GM23338 (cell line): ENCODE measurements at regions not wholly inside any gene's neighbourhood (a gene's known extent, or its start where the extent isn't known, plus 50 kb on each side); places are given as distances from the start of the nearest gene placed in this dataset.
"Not testable (repeated sequence)": the region's sequence is repeated elsewhere in the genome, so short reads cannot be mapped to it uniquely, and the experiment has no call there.

ENCODE experiments used
- ATAC-seq: fragments of 200-7000 bp; cut with Tn5 transposase; 3 replicates; pipeline ENCODE4 v1.9.1; 2020
- DNase-seq: peaks from one replicate; pipeline ENCODE4 v3.0.0-alpha.2; 2015; ENCODE audit warnings: low spot score
- H2AFZ ChIP-seq: fragments of 200-600 bp; sonication (generic); 2 replicates; pipeline ENCODE4 v1.8.0; 2016; ENCODE audit warnings: antibody characterized with exemption, mild to moderate bottlenecking, moderate library complexity
- H3F3A ChIP-seq: fragments of 200-600 bp; sonication (generic); replicated peaks from 2 replicates; pipeline ENCODE4 v1.8.0; 2017; ENCODE audit warnings: antibody characterized with exemption, mixed run types, low read depth
- H3K27ac ChIP-seq: fragments of 200-600 bp; sonication (generic); 2 replicates; pipeline ENCODE4 v1.6.1; 2016; ENCODE audit warnings: low read depth
- H3K27me3 ChIP-seq: fragments of 200-600 bp; sonication (generic); 2 replicates; pipeline ENCODE4 v1.8.0; 2016; ENCODE audit warnings: mild to moderate bottlenecking, mixed run types, moderate library complexity; ENCODE audit not compliant: insufficient read depth
- H3K36me3 ChIP-seq: fragments of 200-600 bp; sonication (generic); 2 replicates; pipeline ENCODE4 v1.8.0; 2016; ENCODE audit warnings: mild to moderate bottlenecking; ENCODE audit not compliant: insufficient read depth
- H3K4me1 ChIP-seq: fragments of 200-600 bp; sonication (generic); 2 replicates; pipeline ENCODE4 v1.8.0; 2016; ENCODE audit warnings: mild to moderate bottlenecking, moderate library complexity; ENCODE audit not compliant: insufficient read depth
- H3K4me2 ChIP-seq: fragments of 200-600 bp; sonication (generic); 2 replicates; pipeline ENCODE4 v1.7.1; 2017; ENCODE audit warnings: mixed run types
- H3K4me3 ChIP-seq: fragments of 200-600 bp; sonication (generic); 2 replicates; pipeline ENCODE4 v1.6.1; 2016; ENCODE audit warnings: mixed run types
- H3K79me2 ChIP-seq: fragments of 200-600 bp; sonication (generic); replicated peaks from 2 replicates; pipeline ENCODE4 v1.8.0; 2017; ENCODE audit warnings: mild to moderate bottlenecking; ENCODE audit not compliant: insufficient read depth
- H3K9me2 ChIP-seq: fragments of 200-600 bp; sonication (generic); 2 replicates; pipeline ENCODE4 v1.8.0; 2017; ENCODE audit not compliant: insufficient read depth
- H4K20me1 ChIP-seq: fragments of 200-600 bp; sonication (generic); replicated peaks from 2 replicates; pipeline ENCODE4 v1.8.0; 2017; ENCODE audit warnings: mild to moderate bottlenecking; ENCODE audit not compliant: insufficient read depth
- H3K27ac Mint-ChIP-seq: 2 replicates; pipeline ENCODE4 v1.8.0; 2020; ENCODE audit warnings: inconsistent platforms, mild to moderate bottlenecking, moderate library complexity, mixed read lengths
- H3K27me3 Mint-ChIP-seq: 3 replicates; pipeline ENCODE4 v1.8.0; 2022; ENCODE audit warnings: low read depth, mild to moderate bottlenecking, moderate library complexity, mixed read lengths, inconsistent platforms; ENCODE audit not compliant: insufficient read depth, poor library complexity
- H3K36me3 Mint-ChIP-seq: 3 replicates; pipeline ENCODE4 v1.8.0; 2021; ENCODE audit warnings: low read depth, mild to moderate bottlenecking, inconsistent platforms, moderate library complexity, mixed read lengths
- H3K4me1 Mint-ChIP-seq: 3 replicates; pipeline ENCODE4 v1.8.0; 2020; ENCODE audit warnings: mild to moderate bottlenecking, inconsistent platforms, mixed read lengths
- H3K4me3 Mint-ChIP-seq: 3 replicates; pipeline ENCODE4 v1.8.0; 2021; ENCODE audit warnings: moderate library complexity, mild to moderate bottlenecking, inconsistent platforms, mixed read lengths
- H3K9me3 Mint-ChIP-seq: 3 replicates; pipeline ENCODE4 v1.8.0; 2020; ENCODE audit warnings: moderate library complexity, mild to moderate bottlenecking, inconsistent platforms, mixed read lengths
- CREB1 ChIP-seq: fragments of 250-450 bp; sonication (Bioruptor Pico); IDR thresholded peaks from 2 replicates; pipeline ENCODE4 v1.5.0; 2020; ENCODE audit warnings: low read depth, mild to moderate bottlenecking, moderate library complexity
- CTCF ChIP-seq, 2 experiments: fragments of 200-600 bp in 1 of 2; sonication (generic) in 1 of 2; conservative IDR thresholded peaks; 2 replicates each; pipeline versions ENCODE4 v1.5.1 to v1.6.1; 2016 to 2017; ENCODE audit warnings: antibody characterized with exemption in 2 of 2, low read depth in 2 of 2, mild to moderate bottlenecking in 2 of 2, moderate library complexity in 1 of 2
- ETS1 ChIP-seq: IDR thresholded peaks from 2 replicates; pipeline ENCODE4 v1.6.1; 2016; ENCODE audit warnings: antibody characterized with exemption
- EZH2phosphoT487 ChIP-seq: fragments of 200-600 bp; sonication (generic); IDR thresholded peaks from one replicate; pipeline ENCODE4 v1.8.1; 2018; ENCODE audit warnings: antibody characterized with exemption; ENCODE audit not compliant: unreplicated experiment
- JUNB ChIP-seq: IDR thresholded peaks from one replicate; pipeline ENCODE4 v1.6.1; 2016; ENCODE audit warnings: antibody characterized with exemption; ENCODE audit not compliant: unreplicated experiment
- POLR2AphosphoS5 ChIP-seq: IDR thresholded peaks from 2 replicates; pipeline ENCODE4 v1.6.1; 2016; ENCODE audit warnings: antibody characterized with exemption, low read depth
- STAT1 ChIP-seq: IDR thresholded peaks from one replicate; pipeline ENCODE4 v1.6.1; 2016; ENCODE audit warnings: antibody characterized with exemption; ENCODE audit not compliant: unreplicated experiment
- ZNF114 ChIP-seq: fragments of 250-450 bp; sonication (Bioruptor Pico); IDR thresholded peaks from 2 replicates; pipeline ENCODE4 v1.5.0; 2020; ENCODE audit warnings: mild to moderate bottlenecking, moderate library complexity
- TF ChIP-seq, protein P1 (sequence below): IDR thresholded peaks from one replicate; pipeline ENCODE4 v1.6.1; 2018; ENCODE audit warnings: antibody characterized with exemption; ENCODE audit not compliant: unreplicated experiment

DNA sequence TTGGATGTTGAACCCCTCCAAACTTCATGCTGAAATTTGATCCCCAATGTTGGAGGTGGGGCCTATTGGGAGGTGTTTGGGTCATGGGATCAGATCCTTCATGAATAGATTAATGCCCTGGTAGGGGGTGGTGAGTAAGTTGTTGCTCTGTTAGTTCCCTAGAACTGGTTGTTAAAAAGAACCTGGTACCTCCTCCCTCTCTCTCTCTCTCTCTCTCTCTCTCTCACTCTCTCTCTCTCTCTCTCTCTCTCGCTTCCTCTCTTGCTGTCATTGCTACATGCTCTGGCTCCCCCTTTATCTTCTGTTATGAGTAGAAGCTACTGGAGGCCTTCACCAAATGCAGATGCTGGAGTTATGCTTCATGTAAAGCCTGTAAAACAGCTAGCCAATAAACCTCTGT lies 498.2 kb upstream of the NR5A2 start (continued):
- no peak for TF ChIP-seq CREB1 (CRISPR knock-in tag)
- TF ChIP-seq ETS1: no peak
- TF ChIP-seq EZH2phosphoT487: no peak

DNA sequence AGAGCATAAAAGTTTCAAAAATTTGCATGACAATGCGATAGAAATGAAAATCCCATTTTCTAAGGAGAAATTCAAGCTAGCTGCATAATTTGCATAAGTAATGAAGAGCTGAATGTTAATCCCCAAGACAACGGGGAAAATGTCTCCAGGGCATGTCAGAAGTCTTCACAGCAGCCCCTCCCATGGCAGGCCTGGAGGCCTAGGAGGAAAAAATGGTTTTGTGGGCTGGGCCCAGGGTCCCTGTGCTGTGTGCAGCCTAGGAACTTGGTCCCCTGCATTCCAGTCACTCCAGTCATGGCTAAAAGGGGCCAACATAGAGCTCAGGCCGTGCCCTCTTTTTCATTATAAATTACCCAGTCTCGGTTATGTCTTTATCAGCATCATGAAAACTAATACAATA lies 494.1 kb upstream of the NR5A2 start:
- ATAC-seq, DNase-seq, H3K4me1 Mint-ChIP-seq, H3K27ac Mint-ChIP-seq, H3F3A ChIP-seq, H3K4me3 ChIP-seq, H3K4me3 Mint-ChIP-seq, H4K20me1 ChIP-seq, H3K4me1 ChIP-seq, H3K27me3 Mint-ChIP-seq, H3K4me2 ChIP-seq, H2AFZ ChIP-seq, H3K27ac ChIP-seq, H3K9me2 ChIP-seq, H3K27me3 ChIP-seq, H3K79me2 ChIP-seq: not testable (repeated sequence)
- peaks cover 28% of the 10 kb centered on the region; the same call in 1 of the 2 replicates for H3K36me3 ChIP-seq
- peaks cover 52% of the 10 kb centered on the region for H3K9me3 Mint-ChIP-seq
- H3K36me3 Mint-ChIP-seq: peaks cover 41% of the 10 kb centered on the region; the same call in 2 of the 3 replicates

- no peaks in the 10 kb centered on the region for H3K27me3 ChIP-seq
- no peak overlapping the region for H3K4me3 ChIP-seq
- H3K4me2 ChIP-seq: no peak overlapping the region
- DNase-seq: peak; percentile 41
- Mint-ChIP-seq H3K4me1 (no peaks in the 10 kb centered on the region), H3K27me3 (no peaks in the 10 kb centered on the region), H3K36me3 (no peaks in the 10 kb centered on the region), H3K27ac (no peak overlapping the region), H3K4me3 (no peak overlapping the region), H3K9me3 (no peaks in the 10 kb centered on the region)
- H3K27ac ChIP-seq: no peak overlapping the region
- ATAC-seq: peak; percentile 55; the same call in 2 of the 3 replicates
- H4K20me1 ChIP-seq: no peaks in the 10 kb centered on the region
- peaks cover 14% of the 10 kb centered on the region for H3K9me2 ChIP-seq
- H2AFZ ChIP-seq: no peak overlapping the region
- no peaks in the 10 kb centered on the region for H3F3A ChIP-seq
- no peaks in the 10 kb centered on the region for H3K79me2 ChIP-seq
- no peaks in the 10 kb centered on the region for H3K4me1 ChIP-seq
- no peaks in the 10 kb centered on the region for H3K36me3 ChIP-seq
- TF ChIP-seq STAT1 (no peak), JUNB (no peak), ZNF114 (CRISPR knock-in tag) (no peak), POLR2AphosphoS5 (no peak), CTCF (conservative IDR thresholded peaks at IDR 0.05; ENCODE audit: low read depth in 2 of 2) (peak; percentile 59 to 80)
- TF ChIP-seq, protein P1, sequence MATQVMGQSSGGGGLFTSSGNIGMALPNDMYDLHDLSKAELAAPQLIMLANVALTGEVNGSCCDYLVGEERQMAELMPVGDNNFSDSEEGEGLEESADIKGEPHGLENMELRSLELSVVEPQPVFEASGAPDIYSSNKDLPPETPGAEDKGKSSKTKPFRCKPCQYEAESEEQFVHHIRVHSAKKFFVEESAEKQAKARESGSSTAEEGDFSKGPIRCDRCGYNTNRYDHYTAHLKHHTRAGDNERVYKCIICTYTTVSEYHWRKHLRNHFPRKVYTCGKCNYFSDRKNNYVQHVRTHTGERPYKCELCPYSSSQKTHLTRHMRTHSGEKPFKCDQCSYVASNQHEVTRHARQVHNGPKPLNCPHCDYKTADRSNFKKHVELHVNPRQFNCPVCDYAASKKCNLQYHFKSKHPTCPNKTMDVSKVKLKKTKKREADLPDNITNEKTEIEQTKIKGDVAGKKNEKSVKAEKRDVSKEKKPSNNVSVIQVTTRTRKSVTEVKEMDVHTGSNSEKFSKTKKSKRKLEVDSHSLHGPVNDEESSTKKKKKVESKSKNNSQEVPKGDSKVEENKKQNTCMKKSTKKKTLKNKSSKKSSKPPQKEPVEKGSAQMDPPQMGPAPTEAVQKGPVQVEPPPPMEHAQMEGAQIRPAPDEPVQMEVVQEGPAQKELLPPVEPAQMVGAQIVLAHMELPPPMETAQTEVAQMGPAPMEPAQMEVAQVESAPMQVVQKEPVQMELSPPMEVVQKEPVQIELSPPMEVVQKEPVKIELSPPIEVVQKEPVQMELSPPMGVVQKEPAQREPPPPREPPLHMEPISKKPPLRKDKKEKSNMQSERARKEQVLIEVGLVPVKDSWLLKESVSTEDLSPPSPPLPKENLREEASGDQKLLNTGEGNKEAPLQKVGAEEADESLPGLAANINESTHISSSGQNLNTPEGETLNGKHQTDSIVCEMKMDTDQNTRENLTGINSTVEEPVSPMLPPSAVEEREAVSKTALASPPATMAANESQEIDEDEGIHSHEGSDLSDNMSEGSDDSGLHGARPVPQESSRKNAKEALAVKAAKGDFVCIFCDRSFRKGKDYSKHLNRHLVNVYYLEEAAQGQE: no peak
Measured at GRCh38 chr1:199545780-199546179, 481.7 kb upstream of the NR5A2 start.
